SK-N-SH treated with all-trans-retinoic acid at 6 μM for 48 hours (cell line): ENCODE measurements at regions not wholly inside any gene's neighbourhood (a gene's known extent, or its start where the extent isn't known, plus 50 kb on each side); places are given as distances from the start of the nearest gene placed in this dataset.

ENCODE experiments used
- ATAC-seq: fragments of 200-7000 bp; cut with Tn5 transposase; 3 replicates; pipeline ENCODE4 v1.9.1; 2020; ENCODE audit warnings: mild to moderate bottlenecking, moderate library complexity
- BACH2 ChIP-seq: fragments of 250-450 bp; sonication (Bioruptor Pico); IDR thresholded peaks from 2 replicates; pipeline ENCODE4 v1.9.0; 2021; ENCODE audit warnings: mild to moderate bottlenecking, borderline replicate concordance
- ESRRG ChIP-seq: fragments of 250-450 bp; sonication (Bioruptor Pico); IDR thresholded peaks from 2 replicates; pipeline ENCODE4 v1.6.1; 2021; ENCODE audit warnings: mild to moderate bottlenecking
- GLIS3 ChIP-seq: fragments of 250-450 bp; sonication (Bioruptor Pico); IDR thresholded peaks from 2 replicates; pipeline ENCODE4 v1.5.0; 2020; ENCODE audit warnings: mild to moderate bottlenecking, moderate library complexity
- ISL1 ChIP-seq: fragments of 250-450 bp; sonication (Bioruptor Pico); IDR thresholded peaks from 2 replicates; pipeline ENCODE4 v2.1.2; 2022; ENCODE audit warnings: mild to moderate bottlenecking, moderate library complexity
- OSR1 ChIP-seq: fragments of 250-450 bp; sonication (Bioruptor Pico); IDR thresholded peaks from 2 replicates; pipeline ENCODE4 v1.8.0; 2022; ENCODE audit warnings: moderate library complexity, mild to moderate bottlenecking, inconsistent platforms
- PPARA ChIP-seq: fragments of 250-450 bp; sonication (Bioruptor Pico); IDR thresholded peaks from 2 replicates; pipeline ENCODE4 v1.5.0; 2020; ENCODE audit warnings: mild to moderate bottlenecking, borderline replicate concordance
- RARB ChIP-seq: fragments of 250-450 bp; sonication (Bioruptor Pico); IDR thresholded peaks from 2 replicates; pipeline ENCODE4 v1.8.0; 2021; ENCODE audit warnings: mild to moderate bottlenecking, moderate library complexity
- SNAI2 ChIP-seq: fragments of 250-450 bp; sonication (Bioruptor Pico); IDR thresholded peaks from 2 replicates; pipeline ENCODE4 v1.5.0; 2020; ENCODE audit warnings: mild to moderate bottlenecking, moderate library complexity
- TCF4 ChIP-seq: fragments of 250-450 bp; sonication (Bioruptor Pico); IDR thresholded peaks from 2 replicates; pipeline ENCODE4 v1.8.0; 2021; ENCODE audit warnings: mild to moderate bottlenecking, moderate library complexity, borderline replicate concordance
- TOX ChIP-seq: fragments of 250-450 bp; sonication (Bioruptor Pico); IDR thresholded peaks from 2 replicates; pipeline ENCODE4 v1.8.0; 2021; ENCODE audit warnings: mild to moderate bottlenecking, moderate library complexity, borderline replicate concordance
- ZC3H10 ChIP-seq: fragments of 250-450 bp; sonication (Bioruptor Pico); IDR thresholded peaks from 2 replicates; pipeline ENCODE4 v1.5.1; 2021; ENCODE audit warnings: mild to moderate bottlenecking, moderate library complexity
- ZFP3 ChIP-seq: fragments of 250-450 bp; sonication (Bioruptor Pico); IDR thresholded peaks from 2 replicates; pipeline ENCODE4 v1.5.0; 2020; ENCODE audit warnings: mild to moderate bottlenecking, moderate library complexity
- ZFP30 ChIP-seq: fragments of 450-650 bp; formaldehyde crosslinking; IDR thresholded peaks from 2 replicates; pipeline ENCODE4 v1.5.0; 2022; ENCODE audit warnings: mild to moderate bottlenecking, moderate library complexity
- ZNF565 ChIP-seq: fragments of 450-650 bp; formaldehyde crosslinking; conservative IDR thresholded peaks from 2 replicates; pipeline ENCODE4 v1.5.0; 2020; ENCODE audit warnings: low read depth, mild to moderate bottlenecking, moderate library complexity
- ZNF70 ChIP-seq: fragments of 450-650 bp; formaldehyde crosslinking; IDR thresholded peaks from 2 replicates; pipeline ENCODE4 v1.5.0; 2020; ENCODE audit warnings: mild to moderate bottlenecking, moderate library complexity
- TF ChIP-seq, protein P1 (sequence below): fragments of 250-450 bp; sonication (Bioruptor Pico); IDR thresholded peaks from 2 replicates; pipeline ENCODE4 v1.5.0; 2020; ENCODE audit warnings: mild to moderate bottlenecking, moderate library complexity
- TF ChIP-seq, protein P2 (sequence below): fragments of 250-450 bp; sonication (Bioruptor Pico); IDR thresholded peaks from 2 replicates; pipeline ENCODE4 v1.5.1; 2021; ENCODE audit warnings: mild to moderate bottlenecking, moderate library complexity
- TF ChIP-seq, protein P3 (sequence below): fragments of 250-450 bp; sonication (Bioruptor Pico); IDR thresholded peaks from 2 replicates; pipeline ENCODE4 v1.8.0; 2021; ENCODE audit warnings: low read depth, mild to moderate bottlenecking, moderate library complexity, borderline replicate concordance
- TF ChIP-seq, protein P4 (sequence below): fragments of 250-450 bp; sonication (Bioruptor Pico); IDR thresholded peaks from 2 replicates; pipeline ENCODE4 v1.8.0; 2020; ENCODE audit warnings: mild to moderate bottlenecking, moderate library complexity, borderline replicate concordance
- TF ChIP-seq, protein P5 (sequence below): fragments of 250-450 bp; sonication (Bioruptor Pico); IDR thresholded peaks from 2 replicates; pipeline ENCODE4 v1.5.1; 2020; ENCODE audit warnings: low read depth, mild to moderate bottlenecking, moderate library complexity

DNA sequence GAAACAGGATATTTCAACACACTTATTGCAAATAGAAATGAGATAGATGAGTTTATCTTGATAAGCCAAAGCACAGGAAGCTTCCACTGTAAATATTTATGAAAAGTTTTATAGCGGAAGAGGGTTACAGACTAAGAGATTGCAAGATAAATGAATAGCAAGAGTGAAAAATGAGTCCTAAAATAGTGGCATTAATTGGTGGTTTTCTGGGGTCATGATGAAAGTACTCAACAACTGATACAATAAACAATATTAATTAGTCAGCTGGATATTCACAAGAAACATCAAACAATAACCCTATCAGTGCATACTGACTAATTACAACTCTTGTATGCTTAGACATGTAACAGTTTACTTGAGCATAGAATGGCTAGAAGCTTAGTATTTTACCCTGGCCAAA, 154.8 kb upstream of the CHODL start (continued):
- TF ChIP-seq, protein P1, sequence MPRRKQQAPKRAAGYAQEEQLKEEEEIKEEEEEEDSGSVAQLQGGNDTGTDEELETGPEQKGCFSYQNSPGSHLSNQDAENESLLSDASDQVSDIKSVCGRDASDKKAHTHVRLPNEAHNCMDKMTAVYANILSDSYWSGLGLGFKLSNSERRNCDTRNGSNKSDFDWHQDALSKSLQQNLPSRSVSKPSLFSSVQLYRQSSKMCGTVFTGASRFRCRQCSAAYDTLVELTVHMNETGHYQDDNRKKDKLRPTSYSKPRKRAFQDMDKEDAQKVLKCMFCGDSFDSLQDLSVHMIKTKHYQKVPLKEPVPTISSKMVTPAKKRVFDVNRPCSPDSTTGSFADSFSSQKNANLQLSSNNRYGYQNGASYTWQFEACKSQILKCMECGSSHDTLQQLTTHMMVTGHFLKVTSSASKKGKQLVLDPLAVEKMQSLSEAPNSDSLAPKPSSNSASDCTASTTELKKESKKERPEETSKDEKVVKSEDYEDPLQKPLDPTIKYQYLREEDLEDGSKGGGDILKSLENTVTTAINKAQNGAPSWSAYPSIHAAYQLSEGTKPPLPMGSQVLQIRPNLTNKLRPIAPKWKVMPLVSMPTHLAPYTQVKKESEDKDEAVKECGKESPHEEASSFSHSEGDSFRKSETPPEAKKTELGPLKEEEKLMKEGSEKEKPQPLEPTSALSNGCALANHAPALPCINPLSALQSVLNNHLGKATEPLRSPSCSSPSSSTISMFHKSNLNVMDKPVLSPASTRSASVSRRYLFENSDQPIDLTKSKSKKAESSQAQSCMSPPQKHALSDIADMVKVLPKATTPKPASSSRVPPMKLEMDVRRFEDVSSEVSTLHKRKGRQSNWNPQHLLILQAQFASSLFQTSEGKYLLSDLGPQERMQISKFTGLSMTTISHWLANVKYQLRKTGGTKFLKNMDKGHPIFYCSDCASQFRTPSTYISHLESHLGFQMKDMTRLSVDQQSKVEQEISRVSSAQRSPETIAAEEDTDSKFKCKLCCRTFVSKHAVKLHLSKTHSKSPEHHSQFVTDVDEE (CRISPR knock-in tag) = no peak
- TF ChIP-seq GLIS3 (CRISPR knock-in tag) = no peak

DNA sequence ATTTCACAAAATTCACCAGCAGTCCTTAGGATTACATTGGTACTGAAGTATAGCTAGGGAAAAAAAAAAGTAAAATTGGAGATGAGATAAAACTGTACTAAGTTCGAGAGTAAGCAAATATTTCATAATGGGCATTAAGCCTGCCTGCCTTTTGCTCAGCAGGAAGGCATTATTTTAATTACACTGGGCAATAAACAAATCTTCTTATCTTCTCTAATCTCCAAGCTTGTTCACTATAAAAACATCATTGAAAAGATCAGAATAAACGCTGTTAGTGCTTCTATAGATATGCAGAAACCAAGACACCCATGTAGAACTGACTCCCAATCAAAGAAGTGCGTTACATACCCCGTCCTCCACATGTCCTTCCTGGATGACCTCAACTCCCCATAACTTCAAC, 174.2 kb upstream of the CHODL start:
- ATAC-seq = no peak
- TF ChIP-seq, protein P2, sequence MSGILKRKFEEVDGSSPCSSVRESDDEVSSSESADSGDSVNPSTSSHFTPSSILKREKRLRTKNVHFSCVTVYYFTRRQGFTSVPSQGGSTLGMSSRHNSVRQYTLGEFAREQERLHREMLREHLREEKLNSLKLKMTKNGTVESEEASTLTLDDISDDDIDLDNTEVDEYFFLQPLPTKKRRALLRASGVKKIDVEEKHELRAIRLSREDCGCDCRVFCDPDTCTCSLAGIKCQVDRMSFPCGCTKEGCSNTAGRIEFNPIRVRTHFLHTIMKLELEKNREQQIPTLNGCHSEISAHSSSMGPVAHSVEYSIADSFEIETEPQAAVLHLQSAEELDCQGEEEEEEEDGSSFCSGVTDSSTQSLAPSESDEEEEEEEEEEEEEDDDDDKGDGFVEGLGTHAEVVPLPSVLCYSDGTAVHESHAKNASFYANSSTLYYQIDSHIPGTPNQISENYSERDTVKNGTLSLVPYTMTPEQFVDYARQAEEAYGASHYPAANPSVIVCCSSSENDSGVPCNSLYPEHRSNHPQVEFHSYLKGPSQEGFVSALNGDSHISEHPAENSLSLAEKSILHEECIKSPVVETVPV (CRISPR knock-in tag) = no peak
- TF ChIP-seq TOX (CRISPR knock-in tag) = no peak
- TF ChIP-seq GLIS3 (CRISPR knock-in tag) = no peak
- no peak for TF ChIP-seq SNAI2 (CRISPR knock-in tag)
- TF ChIP-seq ZNF70 (CRISPR knock-in tag) = no peak
- no peak for TF ChIP-seq BACH2 (CRISPR knock-in tag)
- no peak for TF ChIP-seq ZFP30 (CRISPR knock-in tag)
- no peak for TF ChIP-seq ZFP3

DNA sequence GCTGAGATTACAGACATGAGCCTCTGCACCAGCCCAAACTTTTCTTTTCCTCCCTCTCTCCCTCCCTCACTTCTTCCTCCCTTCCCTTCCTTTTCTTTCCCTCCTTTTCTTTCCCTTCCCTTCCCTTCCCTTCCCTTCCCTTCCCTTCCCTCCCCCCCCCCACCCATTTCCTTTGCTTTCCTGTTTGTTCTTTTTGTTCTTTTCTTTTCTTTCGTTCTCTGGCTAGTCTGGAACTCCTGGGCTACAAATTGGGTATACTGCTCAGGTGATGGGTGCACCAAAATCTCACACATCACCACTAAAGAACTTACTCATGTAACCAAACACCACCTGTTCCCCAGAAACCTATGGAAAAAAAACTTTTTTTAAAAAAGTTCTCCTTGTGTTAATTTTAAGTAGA, 174.8 kb upstream of the CHODL start:
- TF ChIP-seq ESRRG (CRISPR knock-in tag) = no peak
- no peak for TF ChIP-seq GLIS3 (CRISPR knock-in tag)
- TF ChIP-seq ZNF565 = no peak
- TF ChIP-seq, protein P3, sequence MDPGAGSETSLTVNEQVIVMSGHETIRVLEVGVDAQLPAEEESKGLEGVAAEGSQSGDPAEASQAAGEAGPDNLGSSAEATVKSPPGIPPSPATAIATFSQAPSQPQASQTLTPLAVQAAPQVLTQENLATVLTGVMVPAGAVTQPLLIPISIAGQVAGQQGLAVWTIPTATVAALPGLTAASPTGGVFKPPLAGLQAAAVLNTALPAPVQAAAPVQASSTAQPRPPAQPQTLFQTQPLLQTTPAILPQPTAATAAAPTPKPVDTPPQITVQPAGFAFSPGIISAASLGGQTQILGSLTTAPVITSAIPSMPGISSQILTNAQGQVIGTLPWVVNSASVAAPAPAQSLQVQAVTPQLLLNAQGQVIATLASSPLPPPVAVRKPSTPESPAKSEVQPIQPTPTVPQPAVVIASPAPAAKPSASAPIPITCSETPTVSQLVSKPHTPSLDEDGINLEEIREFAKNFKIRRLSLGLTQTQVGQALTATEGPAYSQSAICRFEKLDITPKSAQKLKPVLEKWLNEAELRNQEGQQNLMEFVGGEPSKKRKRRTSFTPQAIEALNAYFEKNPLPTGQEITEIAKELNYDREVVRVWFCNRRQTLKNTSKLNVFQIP (CRISPR knock-in tag) = no peak
- no peak for TF ChIP-seq ISL1 (CRISPR knock-in tag)
- TF ChIP-seq SNAI2 (CRISPR knock-in tag) = no peak
- TF ChIP-seq RARB (CRISPR knock-in tag) = no peak
- TF ChIP-seq, protein P1 (CRISPR knock-in tag) = no peak
- TF ChIP-seq ZFP3 = no peak
- TF ChIP-seq, protein P4, sequence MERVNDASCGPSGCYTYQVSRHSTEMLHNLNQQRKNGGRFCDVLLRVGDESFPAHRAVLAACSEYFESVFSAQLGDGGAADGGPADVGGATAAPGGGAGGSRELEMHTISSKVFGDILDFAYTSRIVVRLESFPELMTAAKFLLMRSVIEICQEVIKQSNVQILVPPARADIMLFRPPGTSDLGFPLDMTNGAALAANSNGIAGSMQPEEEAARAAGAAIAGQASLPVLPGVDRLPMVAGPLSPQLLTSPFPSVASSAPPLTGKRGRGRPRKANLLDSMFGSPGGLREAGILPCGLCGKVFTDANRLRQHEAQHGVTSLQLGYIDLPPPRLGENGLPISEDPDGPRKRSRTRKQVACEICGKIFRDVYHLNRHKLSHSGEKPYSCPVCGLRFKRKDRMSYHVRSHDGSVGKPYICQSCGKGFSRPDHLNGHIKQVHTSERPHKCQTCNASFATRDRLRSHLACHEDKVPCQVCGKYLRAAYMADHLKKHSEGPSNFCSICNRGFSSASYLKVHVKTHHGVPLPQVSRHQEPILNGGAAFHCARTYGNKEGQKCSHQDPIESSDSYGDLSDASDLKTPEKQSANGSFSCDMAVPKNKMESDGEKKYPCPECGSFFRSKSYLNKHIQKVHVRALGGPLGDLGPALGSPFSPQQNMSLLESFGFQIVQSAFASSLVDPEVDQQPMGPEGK = no peak
- TF ChIP-seq PPARA (CRISPR knock-in tag) = no peak
- TF ChIP-seq TOX (CRISPR knock-in tag) = no peak
- TF ChIP-seq ZNF70 (CRISPR knock-in tag) = no peak
- TF ChIP-seq, protein P5, sequence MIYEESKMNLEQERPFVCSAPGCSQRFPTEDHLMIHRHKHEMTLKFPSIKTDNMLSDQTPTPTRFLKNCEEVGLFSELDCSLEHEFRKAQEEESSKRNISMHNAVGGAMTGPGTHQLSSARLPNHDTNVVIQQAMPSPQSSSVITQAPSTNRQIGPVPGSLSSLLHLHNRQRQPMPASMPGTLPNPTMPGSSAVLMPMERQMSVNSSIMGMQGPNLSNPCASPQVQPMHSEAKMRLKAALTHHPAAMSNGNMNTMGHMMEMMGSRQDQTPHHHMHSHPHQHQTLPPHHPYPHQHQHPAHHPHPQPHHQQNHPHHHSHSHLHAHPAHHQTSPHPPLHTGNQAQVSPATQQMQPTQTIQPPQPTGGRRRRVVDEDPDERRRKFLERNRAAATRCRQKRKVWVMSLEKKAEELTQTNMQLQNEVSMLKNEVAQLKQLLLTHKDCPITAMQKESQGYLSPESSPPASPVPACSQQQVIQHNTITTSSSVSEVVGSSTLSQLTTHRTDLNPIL (CRISPR knock-in tag) = no peak
- TF ChIP-seq ZFP30 (CRISPR knock-in tag) = no peak
- TF ChIP-seq, protein P2 (CRISPR knock-in tag) = no peak
- no peak for TF ChIP-seq TCF4
- no peak for TF ChIP-seq BACH2 (CRISPR knock-in tag)
- no peak for TF ChIP-seq OSR1 (CRISPR knock-in tag)
- TF ChIP-seq ZC3H10 = no peak
- no peak for ATAC-seq
